GM18508 (cell line): ENCODE measurements at regions not wholly inside any gene's neighbourhood (a gene's known extent, or its start where the extent isn't known, plus 50 kb on each side); places are given as distances from the start of the nearest gene placed in this dataset.

Source experiments
- ATAC-seq: cut with Tn5 transposase; IDR thresholded peaks from one replicate; pipeline ENCODE4 v1.9.1; 2021; ENCODE audit warnings: moderate number of reproducible peaks; ENCODE audit not compliant: insufficient read depth, unreplicated experiment

GRCh38 chr13:106815545-106815944, 247.6 kb upstream of the ARGLU1 start:
- ATAC-seq: no peak

GRCh38 chr13:106814463-106814862, 246.5 kb upstream of the ARGLU1 start:
- ATAC-seq: no peak

GRCh38 chr13:106810069-106810468, 242.1 kb upstream of the ARGLU1 start:
- no peak for ATAC-seq

DNA sequence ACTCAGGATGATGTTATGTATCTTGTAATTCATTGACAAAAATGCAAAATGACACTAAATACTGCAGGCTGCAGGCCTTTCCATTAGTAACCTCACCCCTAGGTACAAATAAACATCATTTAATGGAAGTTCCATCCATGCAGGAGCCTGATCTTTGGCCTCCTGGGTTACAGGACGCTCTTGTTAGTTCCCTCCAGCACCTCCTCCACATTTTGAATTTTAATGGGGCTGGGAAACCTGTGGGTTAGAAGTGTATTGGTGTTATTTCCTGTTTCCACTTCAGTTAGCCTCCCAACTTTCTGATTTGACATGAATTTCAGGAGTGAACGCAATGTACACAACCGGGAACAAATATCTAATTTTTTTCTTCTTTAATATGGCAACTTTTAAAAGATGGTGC, 237.1 kb upstream of the ARGLU1 start:
- no peak for ATAC-seq

- no peak for ATAC-seq
Measured at GRCh38 chr13:106802917-106803316, 235.0 kb upstream of the ARGLU1 start.

DNA sequence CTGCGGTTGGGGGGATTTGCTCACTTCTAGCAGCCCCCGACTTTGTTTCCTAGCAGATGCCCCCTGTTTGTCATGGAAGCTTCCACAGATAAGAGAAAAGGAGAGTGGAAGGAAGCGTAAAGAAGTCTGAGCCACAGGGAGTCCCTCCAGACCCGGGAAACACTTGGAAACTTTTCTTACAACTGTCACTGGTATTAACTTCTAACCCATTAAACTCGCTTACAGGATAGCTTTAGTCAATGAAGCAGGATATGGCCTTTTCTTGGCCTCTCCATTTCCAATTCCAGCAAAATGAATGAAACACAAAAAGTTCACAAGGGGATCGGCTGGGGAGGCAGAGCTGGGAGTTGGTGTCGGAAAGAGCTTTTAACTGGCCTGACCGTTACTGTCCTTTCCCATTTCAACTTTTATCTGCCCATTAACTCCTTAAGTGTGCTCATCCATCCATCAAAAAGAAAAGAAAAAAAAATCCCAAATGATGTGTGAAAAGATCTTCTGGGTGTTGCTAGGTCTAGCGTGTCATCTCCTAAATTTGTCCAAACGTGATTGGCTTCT, 231.9 kb upstream of the ARGLU1 start:
- no peak for ATAC-seq

DNA sequence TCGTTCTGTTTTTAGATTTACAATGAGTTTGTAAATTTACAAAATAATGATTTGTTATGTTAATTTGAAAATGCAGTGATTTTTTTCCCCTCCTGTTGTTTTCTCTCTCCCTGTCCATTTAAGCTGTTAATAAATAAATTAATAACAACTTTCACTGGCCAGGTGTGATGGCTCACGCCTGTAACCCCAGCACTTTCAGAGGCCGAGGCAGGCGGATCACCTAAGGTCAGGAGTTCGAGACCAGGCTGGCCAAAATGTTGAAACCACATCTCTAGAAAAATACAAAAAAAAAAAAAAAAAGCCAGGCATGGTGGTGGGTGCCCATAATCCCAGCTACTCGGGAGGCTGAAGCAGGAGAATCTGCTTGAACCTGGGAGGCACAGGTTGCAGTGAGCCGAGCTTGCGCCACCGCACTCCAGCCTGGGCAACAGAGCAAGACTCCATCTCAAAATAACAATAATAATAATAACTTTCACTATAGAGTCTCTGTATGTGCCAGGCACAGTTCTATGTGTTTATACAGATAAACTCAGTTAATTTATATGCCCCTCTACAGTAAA, 229.2 kb upstream of the ARGLU1 start:
- no peak for ATAC-seq

GRCh38 chr13:106796280-106797047, 228.5 kb upstream of the ARGLU1 start:
- no peak for ATAC-seq

DNA sequence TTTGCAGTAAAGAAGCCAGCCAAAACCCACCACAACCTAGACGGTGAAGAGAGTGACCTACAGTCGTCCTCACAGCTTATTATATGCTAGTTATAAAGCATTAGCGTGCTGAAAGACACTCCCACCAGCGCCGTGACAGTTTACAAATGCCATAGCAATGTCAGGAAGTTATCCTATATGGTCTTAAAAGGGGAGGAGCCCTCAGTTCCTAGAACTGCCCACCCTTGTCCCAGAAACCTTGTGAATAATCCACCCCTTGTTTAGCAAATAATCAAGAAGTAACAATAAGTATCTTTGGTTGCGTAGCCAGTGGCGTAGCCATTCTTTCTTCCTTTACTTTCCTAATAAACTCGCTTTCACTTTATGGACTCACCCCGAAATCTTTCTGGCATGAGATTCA, 227.9 kb upstream of the ARGLU1 start:
- ATAC-seq: no peak

DNA sequence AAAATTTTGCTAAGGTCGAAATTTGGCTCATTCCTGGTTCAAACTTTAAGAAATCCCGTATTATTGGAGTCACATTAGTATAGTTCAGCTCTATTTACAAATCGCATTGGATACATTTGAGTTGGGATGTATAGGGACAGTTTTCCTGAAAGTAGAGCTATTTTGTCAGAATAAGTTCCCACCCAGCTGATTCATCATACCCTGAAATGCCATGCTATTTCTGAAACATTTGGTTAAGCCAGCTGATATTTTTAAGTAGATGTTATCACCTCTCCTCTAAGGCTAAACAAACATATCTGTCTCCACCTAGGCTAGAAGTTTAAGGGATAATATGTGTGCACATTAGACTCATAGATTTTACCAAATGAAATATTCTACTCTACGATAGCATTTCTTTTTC, 226.2 kb upstream of the ARGLU1 start:
- ATAC-seq: no peak

DNA sequence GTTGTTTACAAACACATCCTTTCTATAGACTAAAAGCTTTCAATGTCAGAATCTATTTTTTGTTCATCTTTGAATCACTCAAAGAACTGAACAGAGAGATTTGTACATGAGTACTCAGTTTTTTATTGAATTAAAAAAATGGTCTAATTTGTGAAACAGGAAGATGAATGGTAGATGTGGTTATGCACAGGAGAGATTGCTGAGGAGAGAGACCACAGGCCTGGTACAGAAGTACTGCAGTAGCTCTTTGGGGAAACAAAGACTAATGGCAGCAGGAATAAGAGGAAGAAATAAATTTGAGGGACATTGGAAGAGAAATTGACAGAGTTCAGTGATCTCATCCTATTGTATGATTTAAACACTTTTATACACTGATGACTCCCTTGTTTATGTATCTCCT, 222.0 kb upstream of the ARGLU1 start:
- ATAC-seq: no peak

DNA sequence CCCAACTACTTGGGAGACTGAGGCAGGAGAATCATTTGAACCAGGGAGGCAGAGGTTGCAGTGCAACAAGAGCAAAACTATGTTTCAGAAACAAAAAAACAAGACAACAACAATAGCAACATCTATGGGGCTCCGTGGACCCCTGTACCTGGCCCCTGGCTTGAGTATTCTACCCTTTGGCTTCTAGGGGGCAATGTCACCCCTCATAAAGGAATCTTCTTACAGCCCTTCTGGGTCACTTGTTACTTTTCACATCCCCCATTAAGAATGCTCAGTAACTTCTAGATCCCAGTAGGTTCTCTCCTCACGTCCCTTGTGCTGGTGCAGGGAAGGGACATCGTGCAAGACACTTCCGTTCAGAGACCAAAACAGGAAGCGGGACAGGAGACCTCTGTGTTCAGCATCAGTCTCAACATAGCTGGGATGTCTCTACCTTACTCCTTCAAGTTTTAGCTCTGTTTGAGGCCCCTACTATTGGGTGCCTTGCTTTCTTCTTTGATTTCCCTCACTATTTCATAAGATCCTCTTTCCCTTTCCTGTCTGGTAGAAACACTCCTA, 218.1 kb upstream of the ARGLU1 start:
- ATAC-seq: no peak

DNA sequence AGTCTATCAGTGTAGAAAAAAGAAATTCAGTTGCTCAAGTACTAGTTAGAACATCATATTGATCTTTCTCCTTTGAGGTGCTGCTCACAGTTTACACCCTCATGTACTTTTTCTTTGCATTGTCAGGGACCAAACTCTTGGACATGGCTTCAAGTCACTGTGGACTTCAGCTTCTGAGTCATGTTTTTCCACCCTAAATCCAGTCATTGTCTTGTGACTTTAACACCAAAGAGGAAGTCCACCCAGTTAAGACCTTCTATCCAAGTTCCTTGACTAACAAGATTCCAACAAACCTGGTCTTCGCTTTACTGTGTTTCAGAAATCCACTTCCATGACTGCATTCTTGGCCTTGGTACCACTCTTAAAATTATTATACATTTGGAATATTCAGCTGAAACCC, 206.7 kb upstream of the ARGLU1 start:
- ATAC-seq: no peak

DNA sequence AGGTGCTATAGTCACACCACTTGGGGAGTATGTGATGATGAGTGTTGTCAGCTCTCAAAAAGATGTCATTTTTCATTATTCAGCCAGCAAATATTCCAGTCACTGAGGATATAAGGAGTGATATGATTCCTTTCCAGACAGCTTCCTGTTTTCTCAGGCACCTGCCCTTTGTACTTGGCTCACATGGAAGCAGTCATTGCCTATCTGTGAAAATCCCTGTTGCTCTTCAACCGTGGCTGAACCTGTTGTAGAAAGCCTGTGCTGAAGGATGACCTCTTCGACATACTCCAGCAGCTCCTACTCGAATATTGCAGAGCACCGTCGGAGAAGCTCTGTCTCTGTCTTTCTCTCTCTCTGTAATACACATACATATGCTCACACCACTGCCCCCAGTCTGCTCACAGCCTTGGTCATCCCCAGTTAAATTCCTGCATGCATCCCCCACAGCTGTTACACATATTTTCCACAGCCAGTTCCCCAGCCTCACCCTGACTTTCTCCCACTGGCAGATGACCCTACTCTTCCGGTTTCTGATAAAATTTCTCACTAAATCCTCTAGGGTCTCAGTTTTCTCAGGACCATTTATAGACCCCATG, 204.2 kb upstream of the ARGLU1 start:
- no peak for ATAC-seq

DNA sequence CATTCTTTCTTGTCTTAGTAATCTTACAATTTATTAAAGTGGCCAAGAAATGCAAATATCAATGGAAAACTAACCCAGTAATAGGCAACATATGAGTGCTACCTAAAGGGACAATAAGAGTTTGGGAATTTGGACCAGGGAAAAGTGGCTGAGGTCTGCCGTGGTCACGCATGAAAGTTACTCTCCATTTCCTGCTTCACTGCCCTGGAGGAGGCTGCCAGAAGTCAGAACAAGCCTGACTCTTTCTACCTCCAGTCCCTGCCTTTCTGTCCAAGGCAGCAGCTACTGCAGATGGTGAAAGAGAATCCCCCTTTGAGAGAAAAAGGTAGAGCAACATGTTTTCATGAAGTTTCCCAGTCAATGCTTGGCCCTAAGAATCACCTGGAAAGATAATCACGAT, 201.1 kb upstream of the ARGLU1 start:
- ATAC-seq: no peak

DNA sequence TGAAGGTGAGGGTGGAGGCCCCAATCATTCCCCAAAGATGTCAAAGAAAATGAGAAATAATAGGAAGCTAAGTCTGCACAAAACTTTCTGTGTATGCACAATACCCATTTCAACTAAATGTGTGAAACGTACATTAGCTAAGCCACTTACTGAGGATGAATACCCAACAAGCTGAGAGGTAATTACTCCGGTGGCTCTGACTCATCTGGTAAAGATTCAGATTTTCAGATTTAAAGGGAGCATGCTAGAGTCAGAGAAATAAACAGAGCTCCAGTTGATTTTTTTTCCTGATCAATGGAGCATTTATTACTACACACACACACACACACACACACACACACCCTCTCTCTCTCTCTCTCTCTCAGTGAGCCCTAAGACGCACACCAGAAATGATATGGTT, 194.8 kb upstream of the ARGLU1 start:
- ATAC-seq: no peak

DNA sequence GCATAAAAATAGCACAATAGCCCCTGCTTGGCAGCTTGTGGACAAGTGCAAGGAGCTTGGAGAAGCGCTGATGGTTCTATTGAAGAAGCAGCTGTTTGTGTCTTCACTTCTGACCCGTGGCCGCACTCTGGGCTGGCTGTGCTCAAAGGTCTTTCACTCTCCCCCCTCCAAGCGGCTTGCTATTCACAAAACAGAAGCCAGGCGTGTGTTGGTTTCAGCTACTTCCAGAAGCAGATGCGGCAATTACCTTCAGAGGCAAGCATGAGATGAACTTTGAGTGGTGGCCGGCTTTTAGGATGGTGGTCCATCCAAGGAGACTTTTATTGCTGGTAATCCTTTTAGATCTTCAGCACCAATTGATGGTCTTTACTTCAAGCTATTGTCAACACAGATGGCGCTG, 188.5 kb upstream of the ARGLU1 start:
- no peak for ATAC-seq

- ATAC-seq: no peak
Measured at GRCh38 chr13:106755542-106755941, 187.6 kb upstream of the ARGLU1 start.

GRCh38 chr13:106753251-106753650, 185.3 kb upstream of the ARGLU1 start:
- ATAC-seq: no peak

DNA sequence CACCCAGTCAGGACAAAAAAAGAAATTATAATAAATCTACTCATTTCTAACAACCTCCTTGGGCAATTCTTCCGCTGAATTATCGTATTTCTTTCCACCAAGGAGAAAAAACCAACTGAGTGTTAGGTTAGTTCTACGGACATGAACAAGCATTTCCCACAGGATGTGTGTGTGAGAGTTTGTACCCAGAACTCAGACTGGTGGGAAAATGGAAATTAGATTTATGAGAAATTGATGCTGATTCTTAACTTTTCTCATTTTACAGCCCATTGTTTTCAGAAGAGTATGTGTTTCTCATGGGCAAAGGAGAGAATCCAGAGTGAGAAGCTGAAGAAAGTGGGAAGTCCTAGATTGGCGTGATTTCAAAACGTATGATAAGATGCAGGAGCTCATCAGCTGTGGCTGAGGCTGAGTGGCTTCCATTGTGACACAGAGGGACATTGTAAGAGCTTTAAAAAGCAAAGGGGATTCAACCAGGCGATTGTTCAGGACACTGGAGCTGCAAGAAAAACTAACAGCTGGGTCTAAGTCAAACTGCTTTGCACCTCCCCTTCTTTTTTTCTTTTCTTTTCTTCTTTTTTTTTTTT, 184.7 kb upstream of the ARGLU1 start:
- ATAC-seq: no peak

DNA sequence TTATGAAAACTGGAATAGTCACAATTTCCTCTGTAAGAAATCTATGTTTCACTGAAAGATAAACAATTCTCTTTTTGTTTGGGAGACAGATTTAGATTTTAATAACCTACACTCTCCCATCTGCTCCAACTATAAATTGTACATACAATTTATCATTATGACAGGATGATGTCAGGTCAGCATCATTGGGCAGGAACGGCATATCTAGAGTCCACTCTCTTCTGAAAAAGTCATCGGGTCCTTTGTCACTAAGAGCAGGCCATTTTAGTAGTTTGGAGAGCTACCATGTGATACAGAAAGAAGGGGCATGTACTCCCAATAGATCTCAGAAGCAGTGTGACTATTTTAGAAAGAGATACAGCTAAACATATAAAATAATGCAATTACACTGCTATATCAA, 180.8 kb upstream of the ARGLU1 start:
- no peak for ATAC-seq
